AG09309 (cell line): ENCODE measurements at regions not wholly inside any gene's neighbourhood (a gene's known extent, or its start where the extent isn't known, plus 50 kb on each side); places are given as distances from the start of the nearest gene placed in this dataset.

Experiments
- DNase-seq: peaks from one replicate; pipeline ENCODE4 v3.0.0-alpha.2; 2010; ENCODE audit warnings: low read depth
- H3K4me3 ChIP-seq: 2 replicates; pipeline ENCODE4 v1.5.1; 2011; ENCODE audit warnings: mild to moderate bottlenecking, low read depth, low read length, moderate library complexity; ENCODE audit not compliant: control insufficient read depth
- TF ChIP-seq, protein P1 (sequence below): IDR thresholded peaks from 2 replicates; pipeline ENCODE4 v1.5.1; 2011; ENCODE audit warnings: mild to moderate bottlenecking, low read depth, low read length, inconsistent platforms; ENCODE audit not compliant: insufficient read depth, control insufficient read depth; ENCODE audit errors: missing control alignments

DNA sequence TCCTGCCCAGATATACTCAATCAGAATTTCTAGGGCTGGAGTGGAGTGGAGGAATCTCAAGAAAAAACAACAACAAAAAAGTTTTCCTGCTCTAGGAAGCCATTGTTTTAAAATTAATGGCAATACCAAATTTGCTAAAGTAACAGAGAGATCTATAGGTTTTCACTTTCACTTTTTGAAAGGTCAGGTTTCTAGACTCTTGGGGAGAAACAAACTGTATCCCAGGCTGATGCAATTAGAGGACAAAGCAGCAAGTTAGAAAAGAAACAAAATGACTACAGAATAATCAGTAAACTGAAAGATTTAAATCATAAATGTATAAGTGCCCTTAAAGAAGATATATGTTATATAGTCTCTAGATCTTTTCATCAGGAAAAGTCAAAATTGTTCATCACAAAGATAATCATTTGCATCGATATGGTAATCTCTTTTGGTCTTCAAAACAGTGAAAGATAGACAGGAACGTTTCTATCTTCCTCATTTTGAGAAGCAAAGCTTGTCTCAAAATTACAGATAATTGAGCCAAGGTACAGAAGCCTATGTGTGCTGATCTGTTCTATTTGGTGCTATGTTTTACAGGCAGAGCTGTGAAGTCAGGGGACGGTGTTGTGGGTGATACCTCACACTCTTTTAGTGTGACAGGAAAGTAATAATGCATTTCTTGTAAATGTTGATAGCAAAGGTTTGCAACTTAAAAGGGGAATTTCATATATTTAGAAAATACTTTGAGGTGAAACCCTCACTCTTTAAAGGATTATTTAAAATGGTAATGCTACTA is 1746.6 kb upstream of the C9orf72 start:
- no peak for DNase-seq
- H3K4me3 ChIP-seq: no peak overlapping the region
- TF ChIP-seq, protein P1, sequence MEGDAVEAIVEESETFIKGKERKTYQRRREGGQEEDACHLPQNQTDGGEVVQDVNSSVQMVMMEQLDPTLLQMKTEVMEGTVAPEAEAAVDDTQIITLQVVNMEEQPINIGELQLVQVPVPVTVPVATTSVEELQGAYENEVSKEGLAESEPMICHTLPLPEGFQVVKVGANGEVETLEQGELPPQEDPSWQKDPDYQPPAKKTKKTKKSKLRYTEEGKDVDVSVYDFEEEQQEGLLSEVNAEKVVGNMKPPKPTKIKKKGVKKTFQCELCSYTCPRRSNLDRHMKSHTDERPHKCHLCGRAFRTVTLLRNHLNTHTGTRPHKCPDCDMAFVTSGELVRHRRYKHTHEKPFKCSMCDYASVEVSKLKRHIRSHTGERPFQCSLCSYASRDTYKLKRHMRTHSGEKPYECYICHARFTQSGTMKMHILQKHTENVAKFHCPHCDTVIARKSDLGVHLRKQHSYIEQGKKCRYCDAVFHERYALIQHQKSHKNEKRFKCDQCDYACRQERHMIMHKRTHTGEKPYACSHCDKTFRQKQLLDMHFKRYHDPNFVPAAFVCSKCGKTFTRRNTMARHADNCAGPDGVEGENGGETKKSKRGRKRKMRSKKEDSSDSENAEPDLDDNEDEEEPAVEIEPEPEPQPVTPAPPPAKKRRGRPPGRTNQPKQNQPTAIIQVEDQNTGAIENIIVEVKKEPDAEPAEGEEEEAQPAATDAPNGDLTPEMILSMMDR: no peak

DNA sequence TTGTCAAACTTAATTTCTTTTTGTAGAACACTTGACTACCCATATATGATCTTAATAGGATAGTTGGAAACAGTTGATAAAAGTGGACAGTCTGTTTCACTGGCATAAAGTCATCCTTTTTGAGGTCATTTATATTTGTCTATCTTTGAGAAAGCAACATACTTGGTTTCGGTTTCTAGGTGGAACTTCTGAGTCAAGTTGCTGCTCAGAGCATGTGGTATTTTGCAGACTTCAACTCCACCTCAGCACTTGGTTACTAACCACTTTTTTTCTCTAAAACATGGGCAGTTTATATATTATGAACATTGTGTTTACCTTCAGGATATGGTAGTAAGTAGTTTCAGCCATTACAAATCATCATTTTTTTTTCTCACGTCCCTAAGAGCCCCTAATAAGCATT is 1749.0 kb upstream of the C9orf72 start:
- no peak overlapping the region for H3K4me3 ChIP-seq
- TF ChIP-seq, protein P1: no peak
- no peak for DNase-seq

DNA sequence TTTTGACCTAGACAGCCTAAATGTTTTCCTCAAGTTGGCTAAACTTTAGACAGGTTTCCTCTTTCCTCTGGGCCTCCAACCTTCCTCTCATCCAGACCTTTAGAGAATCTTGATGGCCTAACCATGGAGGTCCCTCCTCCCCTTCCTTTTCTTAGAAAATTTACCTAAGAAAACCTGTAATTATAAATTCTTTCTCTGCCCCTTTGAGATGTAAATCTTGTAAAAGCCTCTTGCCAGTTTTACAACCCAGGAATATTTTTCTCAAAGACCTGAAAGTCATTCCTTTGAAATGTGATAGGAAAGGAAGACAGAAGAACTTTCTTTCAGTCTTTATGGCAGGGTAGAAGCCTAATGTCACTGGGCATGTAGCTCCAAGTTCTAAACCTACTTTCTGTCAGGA is 1752.6 kb upstream of the C9orf72 start:
- TF ChIP-seq, protein P1: no peak
- DNase-seq: no peak
- no peak overlapping the region for H3K4me3 ChIP-seq

DNA sequence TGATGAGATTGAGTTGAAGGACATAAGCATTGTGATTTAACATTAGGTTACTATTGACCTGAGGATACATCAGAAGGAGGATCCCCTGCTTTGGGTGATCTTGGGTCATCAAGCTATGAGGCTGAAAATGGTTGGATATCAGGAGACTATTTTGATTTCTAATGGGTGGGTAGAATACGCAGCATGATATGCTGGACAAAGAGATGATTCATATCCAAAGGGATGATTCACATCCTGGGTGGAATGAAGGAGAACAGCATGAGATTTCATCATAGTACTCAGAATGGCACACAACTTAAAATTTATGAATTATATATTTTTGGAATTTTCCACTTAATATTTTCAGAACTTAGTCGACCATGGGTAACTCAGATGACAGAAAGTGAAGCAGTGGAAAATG is 1759.5 kb upstream of the C9orf72 start:
- H3K4me3 ChIP-seq: no peak overlapping the region
- TF ChIP-seq, protein P1: no peak
- DNase-seq: no peak

DNA sequence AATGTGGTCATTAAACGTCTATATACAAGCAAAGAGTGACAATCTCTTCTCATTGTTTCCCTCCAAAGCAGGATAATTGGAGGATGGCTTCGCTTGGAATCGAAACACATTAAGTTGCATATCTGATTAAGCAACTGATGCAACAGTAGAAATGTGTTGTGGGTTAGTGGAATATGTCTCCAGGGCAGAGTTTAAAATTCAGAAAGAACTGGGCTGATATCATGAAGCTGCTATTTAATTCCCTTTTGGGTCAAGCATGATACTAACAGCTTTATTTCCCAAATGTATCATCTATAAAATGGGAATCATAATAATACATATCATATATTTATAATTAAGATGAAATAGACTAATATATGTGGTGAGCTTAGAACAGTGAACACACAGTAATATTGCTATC is 1763.0 kb upstream of the C9orf72 start:
- DNase-seq: no peak
- TF ChIP-seq, protein P1: no peak
- H3K4me3 ChIP-seq: no peak overlapping the region

DNA sequence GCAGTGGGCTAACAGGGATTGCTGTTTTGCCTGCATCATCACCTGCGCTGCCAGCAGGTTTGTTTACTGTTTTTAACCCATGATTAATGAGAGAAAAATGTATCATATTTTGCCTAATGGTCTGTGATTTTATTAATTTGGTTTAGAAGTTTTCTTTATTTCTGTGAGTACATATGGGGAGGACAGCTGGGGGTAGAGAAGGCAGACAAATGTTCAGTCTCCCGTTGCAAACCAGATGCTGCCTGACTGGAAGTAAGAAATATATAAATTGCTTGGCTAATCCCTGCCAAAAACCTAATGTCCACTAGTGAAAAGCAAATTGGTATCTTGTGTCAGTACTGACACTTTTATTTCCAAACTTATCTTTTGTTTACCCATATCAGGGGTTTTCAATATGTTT is 1766.1 kb upstream of the C9orf72 start:
- TF ChIP-seq, protein P1: no peak
- no peak for DNase-seq
- H3K4me3 ChIP-seq: no peak overlapping the region

DNA sequence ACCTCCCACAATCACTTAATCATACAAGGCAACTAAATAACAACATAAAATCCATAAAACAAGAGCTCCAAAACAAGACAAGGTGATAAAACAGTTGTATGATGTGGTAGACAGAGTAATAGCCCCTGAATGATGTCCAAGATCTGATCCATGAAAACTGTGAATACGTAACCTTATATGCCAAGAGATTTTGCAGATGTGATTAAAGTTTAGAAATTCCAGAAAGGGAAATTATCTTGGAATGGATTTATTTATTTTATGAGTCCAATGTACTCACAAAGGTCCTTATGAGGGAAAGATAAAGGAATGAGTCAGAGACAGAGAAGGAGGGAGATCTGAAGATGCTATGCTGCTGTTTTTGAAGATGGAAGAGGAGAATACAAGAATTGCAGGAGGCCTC is 1775.7 kb upstream of the C9orf72 start:
- TF ChIP-seq, protein P1: no peak
- H3K4me3 ChIP-seq: no peak overlapping the region
- no peak for DNase-seq
